Caco-2 (cell line): ENCODE measurements at regions not wholly inside any gene's neighbourhood (a gene's known extent, or its start where the extent isn't known, plus 50 kb on each side); places are given as distances from the start of the nearest gene placed in this dataset.

Experiments
- BruUV-seq: library from RNA; stranded (reverse); fragments of 400-500 nt; replicated peaks from 2 replicates; lab custom pipeline; 2021; lab: Mats Ljungman, UMichigan
- CTCF ChIA-PET: fragments of 300-600 bp; sonication (Branson Sonifier 250); formaldehyde crosslinking; loops from one replicate; lab custom pipeline; 2022; ENCODE audit warnings: antibody characterized with exemption; lab: Charles Lee
- POLR2A ChIA-PET: fragments of 300-600 bp; sonication (Branson Sonifier 250); formaldehyde crosslinking; loops from one replicate; lab custom pipeline; 2022; ENCODE audit warnings: antibody characterized with exemption; lab: Charles Lee
- DNase-seq, 2 experiments: peaks; one replicate each; pipeline versions ENCODE4 v3.0.0 to v3.0.0-alpha.2; 2020 to 2022
- H3K27me3 ChIP-seq: replicated peaks from 2 replicates; pipeline ENCODE4 v1.6.0; 2011; ENCODE audit warnings: low read length; ENCODE audit not compliant: control insufficient read depth, insufficient read depth
- H3K36me3 ChIP-seq: 2 replicates; pipeline ENCODE4 v1.5.1; 2011; ENCODE audit warnings: low read length; ENCODE audit not compliant: control insufficient read depth, insufficient read depth
- H3K4me1 ChIP-seq: fragments of 250-450 bp; sonication (Bioruptor Pico); 2 replicates; pipeline ENCODE4 v1.5.1; 2020; ENCODE audit warnings: mild to moderate bottlenecking
- H3K4me3 ChIP-seq: 2 replicates; pipeline ENCODE4 v1.5.1; 2011; ENCODE audit warnings: low read depth, mild to moderate bottlenecking, control low read depth, low read length
- H3K9me3 ChIP-seq: fragments of 250-450 bp; sonication (Bioruptor Pico); 2 replicates; pipeline ENCODE4 v1.5.1; 2020; ENCODE audit warnings: mild to moderate bottlenecking, moderate library complexity
- H3K27ac Mint-ChIP-seq: one replicate; pipeline ENCODE4 v1.8.0; 2022; ENCODE audit warnings: mixed read lengths; ENCODE audit not compliant: unreplicated experiment
- H3K27me3 Mint-ChIP-seq: one replicate; pipeline ENCODE4 v1.8.0; 2022; ENCODE audit warnings: mixed read lengths; ENCODE audit not compliant: insufficient read depth, unreplicated experiment
- H3K36me3 Mint-ChIP-seq: one replicate; pipeline ENCODE4 v1.8.0; 2022; ENCODE audit warnings: mild to moderate bottlenecking, mixed read lengths; ENCODE audit not compliant: insufficient read depth, unreplicated experiment
- H3K4me1 Mint-ChIP-seq: one replicate; pipeline ENCODE4 v1.8.0; 2022; ENCODE audit warnings: low read depth, mixed read lengths; ENCODE audit not compliant: unreplicated experiment
- H3K4me3 Mint-ChIP-seq: one replicate; pipeline ENCODE4 v1.8.0; 2022; ENCODE audit warnings: mild to moderate bottlenecking, moderate library complexity, mixed read lengths; ENCODE audit not compliant: unreplicated experiment
- H3K9me3 Mint-ChIP-seq: one replicate; pipeline ENCODE4 v1.8.0; 2022; ENCODE audit warnings: mixed read lengths; ENCODE audit not compliant: unreplicated experiment
- CTCF ChIP-seq, 2 experiments: fragments of 200-600 bp in 1 of 2; IDR thresholded peaks; 1 replicate in 1 of 2; 2 replicates in 1 of 2; pipeline versions ENCODE4 v1.5.1 to v1.8.0; 2011 to 2022; ENCODE audit warnings: antibody characterized with exemption in 1 of 2, control low read depth in 1 of 2, inconsistent platforms in 1 of 2, low read depth in 1 of 2, low read length in 1 of 2, mild to moderate bottlenecking in 1 of 2, moderate library complexity in 1 of 2; ENCODE audit not compliant: insufficient read depth in 1 of 2, severe bottlenecking in 1 of 2, unreplicated experiment in 1 of 2
- intact Hi-C: fragments of 100-400 bp; cut with micrococcal nuclease; formaldehyde crosslinking; loops from one replicate; pipeline ENCODE4 v1.10.0; 2022; ENCODE audit not compliant: unreplicated experiment

- H3K27ac Mint-ChIP-seq, result no peak overlapping the region
- ChIA-PET CTCF (no interaction called here), POLR2A (no interaction called here)
- Histone ChIP-seq H3K36me3 (no peaks in the 10 kb centered on the region), H3K27me3 (no peaks in the 10 kb centered on the region), H3K4me1 (no peaks in the 10 kb centered on the region), H3K4me3 (no peak overlapping the region), H3K9me3 (no peaks in the 10 kb centered on the region)
- TF ChIP-seq CTCF (IDR thresholded peaks at IDR 0.05; ENCODE audit: insufficient read depth in 1 of 2, low read depth in 1 of 2, low read length in 1 of 2, severe bottlenecking in 1 of 2, unreplicated experiment in 1 of 2), result no peak
- DNase-seq, result no peak
- no peaks in the 10 kb centered on the region for H3K27me3 Mint-ChIP-seq
- BruUV-seq, result no TSS peak
- no peaks in the 10 kb centered on the region for H3K9me3 Mint-ChIP-seq
- no peak overlapping the region for H3K4me3 Mint-ChIP-seq
- no peaks in the 10 kb centered on the region for H3K36me3 Mint-ChIP-seq
- H3K4me1 Mint-ChIP-seq, result no peaks in the 10 kb centered on the region
- intact Hi-C loops, result loop anchor here (1.0 kb wide), 1 partner anchor 584 kb away; no protein-coding TSS in a partner anchor
Measured at GRCh38 chr2:226216575-226216974, 583.0 kb downstream of the IRS1 start.

GRCh38 chr2:226215902-226216503 lies 583.6 kb downstream of the IRS1 start:
- no peaks in the 10 kb centered on the region for H3K27me3 ChIP-seq
- H3K36me3 Mint-ChIP-seq, result no peaks in the 10 kb centered on the region
- no peaks in the 10 kb centered on the region for H3K4me1 Mint-ChIP-seq
- CTCF ChIA-PET, result interaction anchor here (0.6 kb wide), 1 partner anchor 587 kb away, joined by 4 read pairs; no protein-coding TSS in a partner anchor
- no peaks in the 10 kb centered on the region for H3K27me3 Mint-ChIP-seq
- no peaks in the 10 kb centered on the region for H3K4me1 ChIP-seq
- POLR2A ChIA-PET, result interaction anchor here (0.5 kb wide), 1 partner anchor 268 kb away, joined by 4 read pairs; no protein-coding TSS in a partner anchor
- peak; percentile 38 to 42 for DNase-seq
- BruUV-seq, result no TSS peak
- H3K36me3 ChIP-seq, result no peaks in the 10 kb centered on the region
- no peaks in the 10 kb centered on the region for H3K9me3 ChIP-seq
- no peak overlapping the region for H3K4me3 Mint-ChIP-seq
- no peaks in the 10 kb centered on the region for H3K9me3 Mint-ChIP-seq
- no peak overlapping the region for H3K4me3 ChIP-seq
- intact Hi-C loops, result loop anchor here (1.0 kb wide), 1 partner anchor 584 kb away; no protein-coding TSS in a partner anchor
- TF ChIP-seq CTCF (IDR thresholded peaks at IDR 0.05; ENCODE audit: insufficient read depth in 1 of 2, low read depth in 1 of 2, low read length in 1 of 2, severe bottlenecking in 1 of 2, unreplicated experiment in 1 of 2), result peak; percentile 33 to 39
- no peak overlapping the region for H3K27ac Mint-ChIP-seq

GRCh38 chr2:226213717-226214116 lies 585.9 kb downstream of the IRS1 start:
- BruUV-seq, result no TSS peak
- CTCF ChIA-PET, result interaction anchor here (0.6 kb wide), 1 partner anchor 387 kb away, joined by 3 read pairs; no protein-coding TSS in a partner anchor
- TF ChIP-seq CTCF (IDR thresholded peaks at IDR 0.05; ENCODE audit: insufficient read depth in 1 of 2, low read depth in 1 of 2, low read length in 1 of 2, severe bottlenecking in 1 of 2, unreplicated experiment in 1 of 2), result no peak

More at GRCh38 chr2:226213717-226214116, 585.9 kb downstream of the IRS1 start:
- intact Hi-C loops, result no loop called here
- no peaks in the 10 kb centered on the region for H3K36me3 Mint-ChIP-seq
- H3K27ac Mint-ChIP-seq, result no peak overlapping the region
- Histone ChIP-seq H3K27me3 (no peaks in the 10 kb centered on the region), H3K9me3 (no peaks in the 10 kb centered on the region), H3K4me1 (no peaks in the 10 kb centered on the region), H3K4me3 (no peak overlapping the region), H3K36me3 (no peaks in the 10 kb centered on the region)
- H3K4me1 Mint-ChIP-seq, result no peaks in the 10 kb centered on the region
- POLR2A ChIA-PET, result no interaction called here
- H3K27me3 Mint-ChIP-seq, result no peaks in the 10 kb centered on the region
- H3K4me3 Mint-ChIP-seq, result no peak overlapping the region
- H3K9me3 Mint-ChIP-seq, result no peaks in the 10 kb centered on the region
- DNase-seq, result no peak
